Activated CD8-positive, alpha-beta T cell treated with anti-CD3 and anti-CD28 coated beads, Interleukin-2, amount 10 ng/mL, durations not matched to agents 7 days and 5 days (primary cell): ENCODE measurements at regions not wholly inside any gene's neighbourhood (a gene's known extent, or its start where the extent isn't known, plus 50 kb on each side); places are given as distances from the start of the nearest gene placed in this dataset.

Experiments used
- ATAC-seq: fragments of 150-1000 bp; cut with Tn5 transposase; one replicate; pipeline ENCODE4 v1.10.0; 2021; ENCODE audit warnings: moderate library complexity
- CTCF ChIA-PET: fragments of 350-600 bp; sonication (Branson Sonifier 250); formaldehyde crosslinking; loops from one replicate; lab custom pipeline; 2021; ENCODE audit warnings: antibody characterized with exemption; lab: Charles Lee
- POLR2A ChIA-PET: fragments of 350-600 bp; sonication (Branson Sonifier 250); formaldehyde crosslinking; loops from one replicate; lab custom pipeline; 2021; ENCODE audit warnings: antibody characterized with exemption; lab: Charles Lee
- DNase-seq: peaks from one replicate; pipeline ENCODE4 v3.0.0-alpha.2; 2020
- H3K27ac Mint-ChIP-seq: one replicate; pipeline ENCODE4 v1.8.0; 2021; ENCODE audit warnings: mild to moderate bottlenecking, mixed read lengths
- H3K27me3 Mint-ChIP-seq: one replicate; pipeline ENCODE4 v1.8.0; 2021; ENCODE audit warnings: low read depth, mixed read lengths
- H3K36me3 Mint-ChIP-seq: one replicate; pipeline ENCODE4 v1.8.0; 2021; ENCODE audit warnings: low read depth, mixed read lengths
- H3K4me1 Mint-ChIP-seq: one replicate; pipeline ENCODE4 v1.8.0; 2021; ENCODE audit warnings: low read depth, mixed read lengths
- H3K4me3 Mint-ChIP-seq: one replicate; pipeline ENCODE4 v1.8.0; 2021; ENCODE audit warnings: mild to moderate bottlenecking, mixed read lengths
- H3K9me3 Mint-ChIP-seq: one replicate; pipeline ENCODE4 v1.8.0; 2022; ENCODE audit warnings: mixed read lengths; ENCODE audit not compliant: insufficient read depth

DNA sequence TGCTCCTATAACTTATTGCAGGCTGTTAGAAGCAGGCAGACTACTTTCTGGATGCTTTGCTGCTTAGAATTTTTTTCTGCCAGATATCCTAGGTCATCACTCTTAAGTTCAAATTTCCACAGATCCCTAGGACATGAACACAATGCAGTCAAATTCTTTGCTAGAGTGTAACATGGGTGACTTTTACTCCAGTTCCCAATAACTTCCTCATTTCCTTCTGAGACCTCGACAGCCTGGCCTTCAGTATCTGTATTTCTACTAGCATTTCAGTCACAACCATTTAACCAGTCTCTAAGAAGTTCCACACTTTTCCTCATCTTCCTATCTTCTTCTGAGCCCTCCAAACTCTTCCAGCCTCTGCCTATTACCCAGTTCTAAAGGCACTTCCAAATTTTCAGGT, 60.4 kb upstream of the ZBED5 start:
- DNase-seq (no peak), ATAC-seq (no peak)
- H3K27me3 Mint-ChIP-seq, result peaks cover 4% of the 10 kb centered on the region
- ChIA-PET POLR2A (interaction anchor here (0.5 kb wide), 1 partner anchor 30 kb away, joined by 3 read pairs; no protein-coding TSS in a partner anchor), CTCF (no interaction called here)
- H3K4me3 Mint-ChIP-seq, result no peak overlapping the region
- no peak overlapping the region for H3K27ac Mint-ChIP-seq
- H3K9me3 Mint-ChIP-seq, result peaks cover 13% of the 10 kb centered on the region
- H3K4me1 Mint-ChIP-seq, result peaks cover 3% of the 10 kb centered on the region
- H3K36me3 Mint-ChIP-seq, result no peaks in the 10 kb centered on the region

GRCh38 chr11:10917802-10918201, 59.9 kb upstream of the ZBED5 start:
- peaks cover 4% of the 10 kb centered on the region for H3K27me3 Mint-ChIP-seq
- CTCF ChIA-PET, result interaction anchor here (1.4 to 2.1 kb wide), 2 partner anchors 16 to 125 kb away, joined by 4 to 8 read pairs; no protein-coding TSS in a partner anchor

GRCh38 chr11:10916665-10917064, 58.8 kb upstream of the ZBED5 start:
- CTCF ChIA-PET, result interaction anchor here (1.2 to 2.1 kb wide), 3 partner anchors 10 to 124 kb away, joined by 3 to 8 read pairs (median 4); no protein-coding TSS in a partner anchor
- no peak overlapping the region for H3K27ac Mint-ChIP-seq
- peaks cover 5% of the 10 kb centered on the region for H3K27me3 Mint-ChIP-seq
- H3K9me3 Mint-ChIP-seq, result peaks cover 13% of the 10 kb centered on the region
- H3K4me3 Mint-ChIP-seq, result no peak overlapping the region
- peaks cover 3% of the 10 kb centered on the region for H3K4me1 Mint-ChIP-seq
- POLR2A ChIA-PET, result no interaction called here
- ATAC-seq (no peak), DNase-seq (no peak)
- no peaks in the 10 kb centered on the region for H3K36me3 Mint-ChIP-seq

More at GRCh38 chr11:10917802-10918201, 59.9 kb upstream of the ZBED5 start:
- peaks cover 13% of the 10 kb centered on the region for H3K9me3 Mint-ChIP-seq
- no peak for DNase-seq
- peaks cover 3% of the 10 kb centered on the region for H3K4me1 Mint-ChIP-seq
- H3K36me3 Mint-ChIP-seq, result no peaks in the 10 kb centered on the region
- H3K4me3 Mint-ChIP-seq, result no peak overlapping the region
- POLR2A ChIA-PET, result no interaction called here
- ATAC-seq, result no peak
- H3K27ac Mint-ChIP-seq, result no peak overlapping the region

DNA sequence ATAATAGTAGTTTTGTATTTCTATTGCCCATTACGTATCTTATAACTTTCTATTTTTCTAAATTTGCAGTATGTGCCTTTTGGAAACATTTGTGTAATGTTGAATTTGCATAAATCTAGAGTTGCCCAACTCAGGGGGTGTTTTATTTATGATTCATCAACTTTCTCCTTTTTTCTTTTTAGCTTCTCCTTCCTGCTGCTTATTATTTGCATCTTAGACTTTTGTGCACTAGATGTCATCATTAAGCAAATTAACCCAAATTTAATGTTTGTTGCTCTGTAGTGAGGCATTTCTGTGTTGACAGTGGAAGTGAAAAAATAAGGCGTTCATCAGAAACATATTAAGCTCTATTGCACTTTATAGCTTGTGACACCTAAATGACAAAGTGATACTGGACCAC, 56.2 kb upstream of the ZBED5 start:
- H3K9me3 Mint-ChIP-seq, result peaks cover 13% of the 10 kb centered on the region
- H3K36me3 Mint-ChIP-seq, result no peaks in the 10 kb centered on the region
- H3K4me1 Mint-ChIP-seq, result no peaks in the 10 kb centered on the region
- H3K27me3 Mint-ChIP-seq, result peaks cover 11% of the 10 kb centered on the region
- ChIA-PET CTCF (interaction anchor here (1.0 to 2.5 kb wide), 3 partner anchors 20 to 121 kb away, joined by 4 to 9 read pairs (median 7); no protein-coding TSS in a partner anchor), POLR2A (no interaction called here)
- no peak overlapping the region for H3K4me3 Mint-ChIP-seq
- DNase-seq (no peak), ATAC-seq (no peak)
- H3K27ac Mint-ChIP-seq, result no peak overlapping the region

DNA sequence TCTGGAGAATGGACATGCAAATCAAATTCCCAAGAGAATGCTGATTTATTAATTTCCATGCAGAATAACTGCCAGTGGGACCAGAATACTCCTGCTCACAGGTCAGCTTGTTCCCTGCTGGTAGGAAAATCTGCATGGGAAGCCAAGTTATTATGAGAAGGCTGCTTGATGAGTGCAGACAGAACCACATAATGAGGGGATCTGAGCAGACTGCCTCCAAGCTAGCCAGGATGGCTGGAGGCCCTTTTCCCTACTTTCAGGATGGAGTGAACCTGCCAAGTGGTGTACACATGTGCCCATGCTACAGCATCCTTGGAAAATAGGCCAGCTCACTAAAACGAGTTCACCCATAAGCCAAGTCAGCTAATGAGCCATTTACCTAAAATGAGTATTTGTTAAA, 55.2 kb upstream of the ZBED5 start:
- H3K4me1 Mint-ChIP-seq, result no peaks in the 10 kb centered on the region
- H3K27me3 Mint-ChIP-seq, result peaks cover 11% of the 10 kb centered on the region
- no peaks in the 10 kb centered on the region for H3K36me3 Mint-ChIP-seq
- CTCF ChIA-PET, result interaction anchor here (0.7 to 2.5 kb wide), 3 partner anchors 21 to 1379 kb away, joined by 3 to 9 read pairs (median 7); no protein-coding TSS in a partner anchor
- no peak overlapping the region for H3K4me3 Mint-ChIP-seq
- POLR2A ChIA-PET, result no interaction called here
- no peak overlapping the region for H3K27ac Mint-ChIP-seq
- DNase-seq, result no peak
- ATAC-seq, result no peak
- peaks cover 7% of the 10 kb centered on the region for H3K9me3 Mint-ChIP-seq

- Mint-ChIP-seq H3K4me1 (no peaks in the 10 kb centered on the region), H3K36me3 (no peaks in the 10 kb centered on the region), H3K27ac (no peak overlapping the region), H3K4me3 (no peak overlapping the region), H3K9me3 (peaks cover 5% of the 10 kb centered on the region), H3K27me3 (peaks cover 17% of the 10 kb centered on the region)
- DNase-seq (no peak), ATAC-seq (no peak)
- CTCF ChIA-PET, result interaction anchor here (1.0 to 1.1 kb wide), 2 partner anchors 11 to 119 kb away, joined by 3 to 4 read pairs; no protein-coding TSS in a partner anchor
- POLR2A ChIA-PET, result interaction anchor here (1.5 kb wide), 1 partner anchor 103 kb away, joined by 4 read pairs; the partner anchor contains the start of gene EIF4G2
Measured at GRCh38 chr11:10911907-10912306, 54.1 kb upstream of the ZBED5 start.

- ChIA-PET CTCF (interaction anchor here (1.1 to 3.7 kb wide), 3 partner anchors 116 to 369 kb away, joined by 3 to 21 read pairs (median 3); partner anchors contain the start of gene RNF141), POLR2A (no interaction called here)
- H3K9me3 Mint-ChIP-seq, result no peaks in the 10 kb centered on the region
- peaks cover 24% of the 10 kb centered on the region for H3K27me3 Mint-ChIP-seq
- no peak overlapping the region for H3K4me3 Mint-ChIP-seq
- H3K27ac Mint-ChIP-seq, result no peak overlapping the region
- no peaks in the 10 kb centered on the region for H3K36me3 Mint-ChIP-seq
- H3K4me1 Mint-ChIP-seq, result no peaks in the 10 kb centered on the region
- ATAC-seq, result no peak
- DNase-seq, result no peak
Measured at GRCh38 chr11:10909141-10909883, 51.5 kb upstream of the ZBED5 start.

- H3K9me3 Mint-ChIP-seq, result no peaks in the 10 kb centered on the region
- no peaks in the 10 kb centered on the region for H3K36me3 Mint-ChIP-seq
- H3K4me1 Mint-ChIP-seq, result no peaks in the 10 kb centered on the region
- no peak for ATAC-seq
- ChIA-PET POLR2A (no interaction called here), CTCF (interaction anchor here (3.7 kb wide), 1 partner anchor 116 kb away, joined by 21 read pairs; no protein-coding TSS in a partner anchor)
- H3K27ac Mint-ChIP-seq, result no peak overlapping the region
- DNase-seq, result no peak
- no peak overlapping the region for H3K4me3 Mint-ChIP-seq
- peaks cover 23% of the 10 kb centered on the region for H3K27me3 Mint-ChIP-seq
Measured at GRCh38 chr11:10908215-10908951, 50.5 kb upstream of the ZBED5 start.
